GM23248 (cell line): ENCODE measurements at regions not wholly inside any gene's neighbourhood (a gene's known extent, or its start where the extent isn't known, plus 50 kb on each side); places are given as distances from the start of the nearest gene placed in this dataset.

Source experiments
- DNase-seq: peaks from one replicate; pipeline ENCODE4 v3.0.0-alpha.2; 2015
- H2AFZ ChIP-seq: fragments of 200-600 bp; sonication (generic); 2 replicates; pipeline ENCODE4 v1.6.1; 2016; ENCODE audit warnings: antibody characterized with exemption
- H3F3A ChIP-seq: fragments of 200-600 bp; sonication (generic); 2 replicates; pipeline ENCODE4 v1.6.1; 2016; ENCODE audit warnings: mild to moderate bottlenecking, antibody characterized with exemption, mixed run types; ENCODE audit not compliant: insufficient read depth
- H3K27ac ChIP-seq: fragments of 200-600 bp; sonication (generic); 2 replicates; pipeline ENCODE4 v1.5.1; 2016; ENCODE audit warnings: mild to moderate bottlenecking
- H3K27me3 ChIP-seq: fragments of 200-600 bp; sonication (generic); replicated peaks from 2 replicates; pipeline ENCODE4 v1.6.1; 2016; ENCODE audit warnings: mild to moderate bottlenecking; ENCODE audit not compliant: insufficient read depth
- H3K36me3 ChIP-seq: fragments of 200-600 bp; sonication (generic); 2 replicates; pipeline ENCODE4 v1.6.1; 2016; ENCODE audit warnings: low read depth, mild to moderate bottlenecking
- H3K4me1 ChIP-seq: fragments of 200-600 bp; sonication (generic); 2 replicates; pipeline ENCODE4 v1.6.1; 2016; ENCODE audit warnings: mild to moderate bottlenecking; ENCODE audit not compliant: insufficient read depth
- H3K4me2 ChIP-seq: fragments of 200-600 bp; sonication (generic); one replicate; pipeline ENCODE4 v1.6.1; 2016; ENCODE audit warnings: mild to moderate bottlenecking; ENCODE audit not compliant: unreplicated experiment
- H3K4me3 ChIP-seq: fragments of 200-600 bp; sonication (generic); 2 replicates; pipeline ENCODE4 v1.5.1; 2016; ENCODE audit warnings: mild to moderate bottlenecking
- H3K79me2 ChIP-seq: fragments of 200-600 bp; sonication (generic); 2 replicates; pipeline ENCODE4 v1.6.1; 2016; ENCODE audit warnings: mild to moderate bottlenecking; ENCODE audit not compliant: insufficient read depth
- H3K9ac ChIP-seq: fragments of 200-600 bp; sonication (generic); 2 replicates; pipeline ENCODE4 v1.6.1; 2016; ENCODE audit warnings: mild to moderate bottlenecking
- H3K9me2 ChIP-seq: fragments of 200-600 bp; sonication (generic); 2 replicates; pipeline ENCODE4 v1.6.1; 2016; ENCODE audit warnings: mixed run types, mild to moderate bottlenecking, moderate library complexity; ENCODE audit not compliant: insufficient read depth
- H3K9me3 ChIP-seq: fragments of 200-600 bp; sonication (generic); one replicate; pipeline ENCODE4 v1.6.1; 2017; ENCODE audit warnings: low read depth
- H4K20me1 ChIP-seq: fragments of 200-600 bp; sonication (generic); 2 replicates; pipeline ENCODE4 v1.6.0; 2016; ENCODE audit not compliant: insufficient read depth
- EZH2 ChIP-seq: fragments of 200-600 bp; sonication (generic); IDR thresholded peaks from 2 replicates; pipeline ENCODE4 v1.6.1; 2018; ENCODE audit warnings: antibody characterized with exemption, mild to moderate bottlenecking; ENCODE audit not compliant: insufficient read depth, poor library complexity, severe bottlenecking
- EZH2phosphoT487 ChIP-seq: fragments of 200-600 bp; sonication (generic); IDR thresholded peaks from 2 replicates; pipeline ENCODE4 v1.6.1; 2018; ENCODE audit warnings: antibody characterized with exemption, moderate library complexity, mild to moderate bottlenecking, low read depth; ENCODE audit not compliant: insufficient read depth
- WGBS, 2 experiments: methylation state at CpG; one replicate each; pipeline ENCODE4 v1.1.6; 2015 to 2017; ENCODE audit warnings: low lambda C conversion rate in 2 of 2, low coverage in 1 of 2; ENCODE audit errors: missing lambda C conversion rate in 2 of 2; 5-methylcytosine and 5-hydroxymethylcytosine counted together
- in situ Hi-C: fragments of 300-500 bp; cut with MboI; formaldehyde crosslinking; loops from 2 replicates; pipeline ENCODE4 v1.15.0; 2020

GRCh38 chr9:29012911-29013310 is 1439.6 kb upstream of the C9orf72 start:
- no peaks in the 10 kb centered on the region for H3F3A ChIP-seq
- H3K4me2 ChIP-seq: no peak overlapping the region
- no peaks in the 10 kb centered on the region for H3K27me3 ChIP-seq
- DNase-seq: no peak
- no peaks in the 10 kb centered on the region for H3K36me3 ChIP-seq
- no peaks in the 10 kb centered on the region for H3K4me1 ChIP-seq
- no peak overlapping the region for H3K4me3 ChIP-seq
- 2 to 11% methylated on average over 2 of the region's 2 CpGs for WGBS, 2 experiments
- H3K9me2 ChIP-seq: no peaks in the 10 kb centered on the region
- no peak overlapping the region for H3K27ac ChIP-seq
- H4K20me1 ChIP-seq: no peaks in the 10 kb centered on the region
- H2AFZ ChIP-seq: no peak overlapping the region
- no peaks in the 10 kb centered on the region for H3K79me2 ChIP-seq
- H3K9ac ChIP-seq: no peak overlapping the region
- no peak for TF ChIP-seq EZH2
- no peak for TF ChIP-seq EZH2phosphoT487
- in situ Hi-C loops: no loop called here
- no peaks in the 10 kb centered on the region for H3K9me3 ChIP-seq

GRCh38 chr9:29021632-29022031 is 1448.4 kb upstream of the C9orf72 start:
- H3K9me3 ChIP-seq: no peaks in the 10 kb centered on the region
- H3K4me1 ChIP-seq: no peaks in the 10 kb centered on the region
- no peaks in the 10 kb centered on the region for H3K79me2 ChIP-seq
- no peak overlapping the region for H3K4me2 ChIP-seq
- no peaks in the 10 kb centered on the region for H4K20me1 ChIP-seq
- no peak overlapping the region for H3K9ac ChIP-seq
- in situ Hi-C loops: no loop called here
- H3K27me3 ChIP-seq: no peaks in the 10 kb centered on the region
- H2AFZ ChIP-seq: no peak overlapping the region
- no peak overlapping the region for H3K27ac ChIP-seq
- no peaks in the 10 kb centered on the region for H3K36me3 ChIP-seq
- H3K4me3 ChIP-seq: no peak overlapping the region
- no peak for DNase-seq
- H3F3A ChIP-seq: no peaks in the 10 kb centered on the region
- TF ChIP-seq EZH2 (no peak), EZH2phosphoT487 (no peak)
- H3K9me2 ChIP-seq: no peaks in the 10 kb centered on the region

DNA sequence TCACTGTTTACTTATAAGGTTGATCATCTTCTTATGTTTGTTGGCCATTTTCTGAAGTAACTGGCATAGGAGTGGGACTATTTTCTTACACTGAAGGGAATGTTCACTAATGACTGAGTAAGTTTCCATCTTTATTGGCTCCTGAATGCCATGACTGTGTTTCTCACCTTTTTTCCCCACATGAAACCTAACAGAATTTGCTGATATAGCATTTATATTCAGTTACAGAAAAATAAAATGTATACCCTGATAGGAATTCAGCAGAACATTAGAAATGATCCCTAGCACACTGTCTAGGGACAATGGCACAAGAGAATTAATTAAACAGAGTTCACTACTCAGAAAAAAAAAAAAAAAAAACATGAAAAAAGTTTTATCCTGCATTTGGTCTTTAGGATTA is 1465.1 kb upstream of the C9orf72 start:
- Histone ChIP-seq H3K9me2 (no peaks in the 10 kb centered on the region), H4K20me1 (no peaks in the 10 kb centered on the region), H3K4me3 (no peak overlapping the region), H3K36me3 (no peaks in the 10 kb centered on the region), H3K4me1 (no peaks in the 10 kb centered on the region), H3K4me2 (no peak overlapping the region), H3K9ac (no peak overlapping the region), H2AFZ (no peak overlapping the region), H3K27ac (no peak overlapping the region), H3K79me2 (no peaks in the 10 kb centered on the region), H3F3A (no peaks in the 10 kb centered on the region), H3K9me3 (no peaks in the 10 kb centered on the region), H3K27me3 (no peaks in the 10 kb centered on the region)
- no peak for DNase-seq
- in situ Hi-C loops: no loop called here
- no peak for TF ChIP-seq EZH2phosphoT487
- no peak for TF ChIP-seq EZH2

GRCh38 chr9:29039258-29039657 is 1466.0 kb upstream of the C9orf72 start:
- H2AFZ ChIP-seq: no peak overlapping the region
- H4K20me1 ChIP-seq: no peaks in the 10 kb centered on the region
- no peaks in the 10 kb centered on the region for H3K27me3 ChIP-seq
- H3K4me1 ChIP-seq: no peaks in the 10 kb centered on the region
- H3K9me2 ChIP-seq: no peaks in the 10 kb centered on the region
- TF ChIP-seq EZH2: no peak
- TF ChIP-seq EZH2phosphoT487: no peak
- WGBS, 2 experiments: 0 to 5% methylated on average over 2 of the region's 2 CpGs
- H3K9ac ChIP-seq: no peak overlapping the region
- H3F3A ChIP-seq: no peaks in the 10 kb centered on the region
- no peak overlapping the region for H3K4me2 ChIP-seq
- no peaks in the 10 kb centered on the region for H3K9me3 ChIP-seq
- no peaks in the 10 kb centered on the region for H3K36me3 ChIP-seq
- H3K27ac ChIP-seq: no peak overlapping the region
- in situ Hi-C loops: no loop called here
- no peaks in the 10 kb centered on the region for H3K79me2 ChIP-seq
- DNase-seq: no peak
- no peak overlapping the region for H3K4me3 ChIP-seq

- H2AFZ ChIP-seq: no peak overlapping the region
- no peaks in the 10 kb centered on the region for H4K20me1 ChIP-seq
- no peak overlapping the region for H3K4me3 ChIP-seq
- no peak for TF ChIP-seq EZH2
- TF ChIP-seq EZH2phosphoT487: no peak
- no peaks in the 10 kb centered on the region for H3K27me3 ChIP-seq
- H3F3A ChIP-seq: no peaks in the 10 kb centered on the region
- no peaks in the 10 kb centered on the region for H3K9me2 ChIP-seq
- H3K27ac ChIP-seq: no peak overlapping the region
- no peak for DNase-seq
- H3K9me3 ChIP-seq: no peaks in the 10 kb centered on the region
- WGBS, 2 experiments: 0 to 2% methylated on average over 1 of the region's 1 CpG
- H3K79me2 ChIP-seq: no peaks in the 10 kb centered on the region
- H3K4me1 ChIP-seq: no peaks in the 10 kb centered on the region
- H3K36me3 ChIP-seq: no peaks in the 10 kb centered on the region
- no peak overlapping the region for H3K4me2 ChIP-seq
- in situ Hi-C loops: no loop called here
- no peak overlapping the region for H3K9ac ChIP-seq
Measured at GRCh38 chr9:29043072-29043471, 1469.8 kb upstream of the C9orf72 start.
